ENCODE measurements at regions not wholly inside any gene's neighbourhood (a gene's known extent, or its start where the extent isn't known, plus 50 kb on each side); places are given as distances from the start of the nearest gene placed in this dataset.

GRCh38 chr2:216758256-216759155 lies 63.2 kb upstream of the IGFBP5 start:
- TF ChIP-seq CTCF (conservative IDR thresholded peaks at IDR 0.05; ENCODE audit: low read length) (no peak), EZH2phosphoT487 (IDR thresholded peaks at IDR 0.05; ENCODE audit: borderline replicate concordance, low read depth, low read length) (no peak)
